Globus pallidus (tissue), 1 donor: ENCODE measurements at regions not wholly inside any gene's neighbourhood (a gene's known extent, or its start where the extent isn't known, plus 50 kb on each side); places are given as distances from the start of the nearest gene placed in this dataset.

Experiments used
- DNase-seq: peaks from one replicate; pipeline ENCODE4 v3.0.0-alpha.2; 2015; ENCODE audit warnings: low spot score

DNA sequence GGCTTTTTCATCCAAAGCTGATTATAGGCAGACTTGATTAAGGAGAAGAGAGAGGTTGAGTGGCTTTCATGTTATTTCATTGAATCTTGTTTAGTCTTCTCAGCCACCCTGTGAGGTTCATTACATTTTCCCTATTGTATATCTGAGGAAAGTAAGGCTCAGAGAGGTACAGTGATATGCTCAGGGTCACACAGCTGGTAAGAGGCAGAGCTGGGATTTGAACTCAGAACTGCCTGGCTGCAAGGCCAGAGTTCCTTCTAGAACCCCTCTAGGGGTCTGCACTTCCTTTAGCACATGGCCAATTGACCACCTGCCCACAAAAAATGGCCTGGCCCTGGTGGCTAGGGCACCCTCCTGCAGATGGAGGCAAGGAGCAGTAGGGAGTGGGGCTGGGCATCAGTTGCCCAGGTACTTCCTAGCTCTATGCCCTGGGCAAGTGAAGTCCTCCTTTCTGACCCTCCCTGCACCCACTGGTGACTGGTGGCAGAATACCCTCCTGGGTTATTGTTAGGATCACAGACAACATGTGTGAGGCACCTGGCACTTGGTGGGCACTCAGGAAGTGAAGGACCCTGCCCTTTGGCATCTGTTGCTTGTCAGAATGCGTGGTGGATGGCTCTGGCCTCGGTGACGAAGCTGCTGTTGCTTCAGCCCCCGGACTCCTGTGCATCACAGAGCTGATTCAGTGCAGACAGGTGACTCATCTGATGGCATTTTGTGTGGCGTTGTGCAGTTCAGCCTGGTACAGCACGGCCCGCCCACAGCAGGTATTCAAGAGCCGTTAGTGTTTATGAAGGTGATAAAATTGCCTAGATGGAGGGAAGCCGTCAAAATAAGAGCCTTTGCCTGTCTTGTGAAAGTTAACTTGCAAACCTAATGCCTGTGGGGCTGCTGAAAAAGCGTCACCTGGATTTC, 115.8 kb downstream of the SLC25A47 start:
- DNase-seq: no peak

DNA sequence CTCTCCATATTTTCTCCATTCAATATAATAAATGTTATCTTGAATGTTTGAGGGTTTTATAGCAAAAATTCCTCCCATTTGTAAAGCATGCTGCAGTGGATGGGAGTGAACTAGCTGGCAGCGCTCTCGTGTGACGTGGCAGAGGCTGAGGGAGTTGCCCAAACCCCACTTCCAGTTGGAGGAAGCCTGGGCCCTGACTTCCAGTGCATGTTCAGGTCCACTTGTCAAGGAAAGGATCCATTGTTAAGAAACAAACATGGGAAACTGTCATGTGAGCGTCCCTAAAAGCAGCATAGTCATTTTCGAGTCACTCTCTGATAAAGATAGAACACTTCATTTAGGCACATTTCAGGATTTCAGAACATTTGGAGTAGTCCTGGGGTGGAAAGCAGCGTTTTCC, 116.6 kb downstream of the SLC25A47 start:
- no peak for DNase-seq

DNA sequence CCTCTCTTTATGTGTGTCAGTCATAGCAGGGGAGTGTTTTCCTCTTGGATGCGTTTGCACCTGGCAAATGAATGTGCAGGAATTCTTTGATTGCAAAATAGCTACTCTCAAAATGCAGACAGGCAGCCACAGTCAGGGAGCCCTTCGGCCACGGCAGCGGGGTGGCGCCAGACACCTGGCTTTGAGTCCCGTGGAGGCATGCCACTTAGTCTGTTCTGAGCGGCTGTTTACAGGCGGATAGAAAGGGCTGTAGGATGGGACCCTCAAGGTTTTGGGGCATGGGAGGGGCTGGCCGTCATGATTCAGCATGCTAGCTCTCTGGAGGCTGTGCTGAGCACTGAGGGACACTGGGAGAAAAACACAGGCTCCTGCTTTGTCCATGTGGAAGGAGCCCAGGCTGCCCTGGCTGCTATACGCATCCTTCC, 117.1 kb downstream of the SLC25A47 start:
- peak; percentile 51 for DNase-seq

DNA sequence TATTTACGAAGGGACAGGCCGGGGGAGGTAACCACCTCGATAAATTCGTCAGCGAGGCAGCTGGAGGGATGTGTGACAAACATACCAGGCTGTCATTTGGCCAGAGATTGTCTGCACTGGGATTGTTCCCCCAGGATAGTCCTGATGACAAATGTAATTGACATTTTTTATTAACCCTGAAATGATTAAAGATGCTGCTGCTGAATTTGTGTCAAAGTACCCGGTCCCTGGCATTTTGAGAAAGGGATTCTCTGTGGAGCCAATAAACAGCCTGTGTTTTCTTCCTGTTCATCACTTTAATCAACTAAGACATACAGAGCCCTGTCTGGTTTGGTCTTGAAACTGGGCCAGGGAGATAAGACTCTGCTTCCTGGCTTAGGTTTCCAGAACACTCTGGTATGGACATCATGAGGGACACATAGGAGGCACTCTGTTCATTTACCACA, 117.6 kb downstream of the SLC25A47 start:
- DNase-seq: no peak

DNA sequence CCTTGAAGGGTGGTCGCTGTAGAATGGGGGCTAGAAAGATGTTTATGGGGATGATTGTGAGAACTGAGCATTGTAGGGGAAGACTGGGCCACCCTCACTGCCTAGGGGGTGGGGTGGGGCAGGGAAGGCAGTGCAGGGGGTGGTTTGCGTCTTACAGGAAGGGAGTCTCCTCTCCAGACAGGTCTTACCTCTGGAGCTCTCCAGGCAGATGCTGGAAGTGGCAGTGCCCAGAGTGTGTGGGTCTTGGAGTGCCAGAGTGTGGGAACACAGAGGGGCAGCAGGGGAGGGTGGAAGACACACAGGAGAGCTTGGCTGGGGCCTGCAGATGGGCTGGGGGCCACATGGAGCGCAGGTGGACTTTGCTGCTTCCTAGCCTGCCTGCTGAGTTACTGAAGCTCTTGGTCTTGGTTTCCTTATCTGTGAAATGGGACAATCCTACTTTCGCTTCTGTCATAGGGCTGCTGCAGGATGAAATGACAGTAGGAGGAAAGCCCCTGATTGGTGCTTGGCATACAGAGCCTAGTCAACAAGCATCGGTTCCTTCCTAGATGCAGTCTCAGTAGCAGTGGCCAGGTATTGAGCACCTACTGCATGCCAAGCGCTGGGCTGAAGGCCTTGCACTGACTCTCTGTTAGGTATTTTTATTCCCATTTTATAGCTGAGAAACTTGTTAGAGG, 118.3 kb downstream of the SLC25A47 start:
- DNase-seq: no peak

DNA sequence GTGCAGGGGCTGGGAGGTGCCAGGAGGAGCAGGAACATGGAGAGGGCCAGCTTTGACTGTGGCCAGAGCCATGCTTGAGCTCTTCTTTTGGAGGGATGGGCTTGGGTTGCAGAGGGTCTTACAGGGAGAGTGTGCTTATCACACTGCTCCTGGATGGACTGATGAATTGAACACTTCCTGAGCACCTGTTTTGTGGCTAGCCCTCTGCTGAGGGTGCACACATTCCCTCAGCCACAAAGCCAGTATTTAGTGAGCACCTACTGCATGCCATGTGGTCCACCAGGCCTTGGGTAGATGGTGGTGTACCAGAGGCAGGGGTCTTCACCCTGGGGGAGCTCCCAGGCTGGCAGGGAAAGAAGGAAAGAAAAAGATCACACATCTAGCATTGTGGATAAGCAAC, 118.9 kb downstream of the SLC25A47 start:
- DNase-seq: no peak

DNA sequence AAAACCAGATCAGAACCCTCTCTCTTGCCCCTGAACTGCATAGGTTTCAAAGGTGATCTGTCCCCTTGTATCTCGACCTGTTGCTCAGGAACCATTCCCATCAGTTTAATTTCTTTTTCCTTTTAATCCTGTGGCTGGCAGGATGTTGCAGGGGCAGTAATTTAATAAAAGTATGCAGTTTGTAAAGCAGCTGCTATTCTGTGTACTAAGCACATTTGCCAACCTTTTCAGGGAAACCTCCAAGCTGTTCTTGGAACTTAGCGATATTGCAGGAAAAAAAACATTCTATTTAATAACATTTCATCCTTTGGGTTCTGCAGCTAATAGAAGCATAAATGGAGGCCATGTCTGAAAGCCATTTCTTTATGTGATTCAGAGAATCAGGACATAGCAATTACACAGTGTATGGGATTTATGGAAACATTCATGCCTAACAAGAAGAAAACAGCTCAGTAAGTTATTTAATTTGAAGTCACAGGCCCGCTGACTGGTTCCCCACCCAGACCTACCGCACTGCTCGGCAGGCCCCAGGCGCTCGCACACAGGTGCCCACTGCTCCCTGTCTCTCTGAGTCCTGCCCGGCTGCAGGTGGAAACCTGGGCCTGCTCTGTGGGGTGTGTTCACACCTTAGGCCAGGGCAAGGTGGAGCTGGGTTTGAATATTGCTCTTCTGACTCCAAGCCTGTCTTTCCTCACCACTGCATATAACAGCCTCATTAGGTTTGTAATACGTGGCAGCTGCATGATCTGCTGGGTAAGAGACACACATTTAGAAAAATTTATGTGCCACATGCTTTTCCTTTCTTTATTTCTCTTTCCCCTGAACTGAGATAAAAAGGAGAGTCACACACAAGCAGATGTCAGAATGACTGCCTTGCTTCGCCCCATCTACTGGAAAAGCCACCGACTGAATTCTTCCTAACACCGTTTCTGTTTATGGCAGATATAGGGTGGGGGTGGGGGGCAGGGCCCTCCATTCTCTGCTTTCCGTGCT, 119.7 kb downstream of the SLC25A47 start:
- DNase-seq: no peak

DNA sequence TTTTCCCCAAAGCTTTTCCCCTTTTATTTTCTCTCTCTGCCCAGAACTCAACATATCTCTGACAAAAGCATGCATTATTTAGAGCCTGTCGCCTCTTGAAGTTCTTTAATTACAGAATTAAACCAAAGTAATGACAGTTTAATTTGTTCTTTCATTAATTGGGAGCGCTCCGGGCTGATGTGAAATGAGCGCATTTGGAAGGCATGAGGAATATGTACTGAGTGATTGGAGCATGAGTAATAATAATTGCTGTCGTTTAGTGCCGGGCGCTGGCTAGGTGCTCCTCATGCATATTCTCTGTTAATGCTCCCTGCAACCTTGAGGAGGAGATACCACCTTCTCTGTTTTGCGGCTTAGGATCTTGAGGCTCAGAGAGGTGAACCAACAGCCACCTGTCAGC, 120.5 kb downstream of the SLC25A47 start:
- no peak for DNase-seq

DNA sequence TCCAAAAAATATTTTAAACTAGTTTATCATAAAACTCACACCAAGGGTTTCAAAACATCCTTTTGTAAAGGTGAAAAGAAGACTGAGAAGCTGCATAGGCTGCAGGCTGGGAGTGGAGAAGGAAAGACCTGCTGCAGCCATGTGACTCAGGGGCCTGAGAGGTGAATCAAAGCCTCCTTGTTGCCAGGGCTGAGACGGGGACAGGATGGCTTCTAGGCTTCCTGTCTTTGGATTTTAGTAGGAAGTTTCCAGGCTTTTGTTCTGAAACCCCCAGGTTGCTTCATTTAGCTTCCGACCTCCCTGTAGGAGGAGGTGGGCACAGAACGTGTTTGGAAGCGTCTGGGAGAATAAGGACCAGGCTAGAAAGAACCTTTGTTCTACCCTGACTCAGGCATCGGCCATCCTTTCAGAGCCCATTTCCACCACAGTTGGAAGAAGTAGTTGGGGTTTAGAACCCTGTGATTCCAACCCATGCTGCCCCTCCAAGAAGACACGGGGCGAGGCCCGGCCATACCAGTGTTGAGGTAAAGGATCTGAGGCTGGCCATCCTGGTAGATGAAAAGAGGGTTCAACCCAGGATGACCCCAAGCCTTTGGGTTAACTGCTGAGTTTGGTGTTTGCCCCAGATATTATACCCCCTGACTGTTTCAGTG, 122.4 kb downstream of the SLC25A47 start:
- no peak for DNase-seq

DNA sequence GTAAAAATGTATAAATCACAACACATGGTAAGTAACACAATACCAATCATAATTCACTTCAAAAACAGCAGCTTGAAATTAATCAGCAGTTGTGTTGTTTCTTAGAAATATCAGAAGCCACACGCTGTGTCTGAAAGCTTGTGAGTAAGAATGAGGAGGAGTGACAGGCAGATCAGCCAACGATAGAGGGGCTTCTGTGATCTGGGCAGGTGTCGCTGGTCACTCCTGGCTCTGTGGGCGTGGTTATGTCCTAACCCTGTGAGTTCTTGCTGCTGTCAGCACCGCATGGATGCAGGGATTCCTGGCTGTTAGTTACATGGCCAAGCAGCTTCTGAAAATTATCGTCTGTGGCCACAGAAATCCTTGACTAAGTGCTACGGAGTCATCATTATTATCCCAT, 123.4 kb downstream of the SLC25A47 start:
- DNase-seq: no peak

DNA sequence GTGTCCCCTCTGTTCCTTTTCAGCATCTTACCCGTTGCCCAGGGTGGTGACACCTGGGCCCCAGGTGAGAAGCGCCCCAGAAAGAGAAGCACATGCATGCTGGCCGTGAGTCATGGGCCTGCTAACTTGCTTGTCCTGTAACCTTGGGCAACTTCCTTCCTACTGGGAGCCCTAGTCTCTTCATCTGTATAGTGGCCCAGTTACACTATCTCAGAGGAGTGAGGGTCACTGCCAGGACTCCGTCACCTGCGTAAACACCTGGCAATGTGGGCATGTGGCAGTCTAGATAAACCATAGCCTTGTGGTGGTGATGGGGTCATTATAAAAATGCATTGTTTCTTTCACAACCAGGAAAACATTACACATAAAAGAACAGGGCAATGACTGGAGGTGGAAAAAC, 125.2 kb downstream of the SLC25A47 start:
- DNase-seq: no peak

DNA sequence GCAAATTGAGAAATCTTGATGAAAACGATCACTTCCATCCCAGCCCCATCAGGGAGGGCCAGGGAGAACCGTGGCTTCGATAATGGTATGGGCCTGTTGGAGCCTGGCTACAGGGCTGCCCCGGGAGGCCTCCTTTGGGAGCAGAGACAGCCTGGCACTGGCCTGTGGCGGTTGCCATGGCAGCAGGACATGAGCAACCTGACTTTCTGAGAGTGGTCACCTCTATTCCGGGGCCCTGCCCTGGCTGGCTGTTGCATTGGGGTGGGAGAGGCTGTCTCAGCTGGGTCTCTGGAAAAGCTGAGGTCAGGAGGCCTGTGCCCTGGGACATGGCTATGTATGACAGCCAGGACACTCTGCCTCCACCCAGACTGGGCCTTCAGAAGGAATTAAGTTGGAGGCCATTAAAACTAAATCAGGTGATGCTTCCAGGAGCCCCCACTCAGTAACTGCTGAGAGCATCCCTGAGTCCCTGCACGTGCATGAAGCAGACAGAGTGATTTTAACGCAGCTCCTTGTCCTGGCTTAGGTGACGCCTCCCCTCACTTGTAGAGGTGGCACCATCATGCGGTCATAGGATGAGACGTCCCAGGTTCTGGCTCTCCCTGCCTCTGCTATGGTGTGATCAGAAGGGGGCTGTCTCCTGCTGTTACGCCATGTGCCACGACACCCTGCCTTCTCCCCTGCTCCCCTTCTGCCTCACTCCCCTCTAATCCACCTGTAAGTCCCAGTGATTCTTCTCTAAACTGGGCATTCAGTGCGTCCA, 126.3 kb downstream of the SLC25A47 start:
- DNase-seq: no peak

DNA sequence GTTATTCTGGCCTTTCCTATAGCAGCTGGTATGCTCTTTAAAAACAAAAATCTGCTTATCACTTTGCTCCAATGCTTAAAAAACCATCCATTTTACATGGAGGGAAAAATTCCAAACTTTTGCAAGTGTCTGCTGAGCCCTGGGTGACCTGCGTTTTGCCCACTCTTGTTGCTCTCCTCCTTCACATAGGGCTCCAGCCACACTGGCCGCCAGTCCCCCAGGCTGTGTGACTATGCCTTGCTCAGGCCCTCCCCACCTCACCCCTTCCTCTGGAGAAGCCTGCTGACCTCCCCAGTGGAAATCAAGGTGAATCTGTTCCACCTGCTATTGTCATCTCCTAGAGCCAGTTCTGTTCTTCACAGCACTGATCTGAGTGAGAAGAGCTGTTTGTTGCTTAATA, 126.9 kb downstream of the SLC25A47 start:
- DNase-seq: no peak

DNA sequence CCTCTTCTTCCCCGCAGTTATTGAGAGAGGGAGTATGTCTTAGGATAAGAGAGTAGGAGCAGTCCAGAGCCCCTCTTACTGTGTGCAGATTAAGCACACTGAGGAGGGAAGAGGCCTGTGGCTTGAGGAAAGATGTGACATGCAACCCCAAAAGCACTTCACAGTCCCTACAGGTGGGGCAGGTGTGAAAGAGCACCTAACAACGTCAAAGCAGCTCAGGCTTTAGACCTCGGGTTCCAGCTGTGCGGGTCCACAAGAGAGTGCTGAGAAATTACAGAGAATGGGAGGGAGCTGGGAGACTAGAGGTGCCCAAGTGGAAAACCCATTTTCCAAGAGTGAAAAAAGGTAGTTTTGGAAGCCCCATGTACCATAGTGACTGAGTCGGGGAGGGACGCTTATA, 127.6 kb downstream of the SLC25A47 start:
- no peak for DNase-seq

DNA sequence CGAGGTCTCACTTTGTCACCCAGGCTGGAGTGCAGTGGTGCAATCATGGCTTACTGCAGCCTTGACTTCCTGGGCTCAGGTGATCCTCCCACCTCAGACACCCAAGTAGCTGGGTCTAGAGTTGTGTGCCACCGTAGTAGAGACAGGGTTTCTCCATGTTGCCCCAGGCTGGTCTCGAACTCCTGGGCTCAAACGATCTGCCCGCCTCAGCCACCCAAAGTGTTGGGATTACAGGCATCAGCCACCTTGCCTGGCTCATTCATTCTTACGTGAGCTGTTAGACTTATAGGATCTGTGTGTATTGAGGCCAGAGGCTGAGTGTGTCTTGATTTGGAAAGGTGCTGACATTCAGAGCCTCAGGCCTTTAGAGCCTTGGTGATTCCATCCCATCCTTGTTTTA, 128.1 kb downstream of the SLC25A47 start:
- no peak for DNase-seq

DNA sequence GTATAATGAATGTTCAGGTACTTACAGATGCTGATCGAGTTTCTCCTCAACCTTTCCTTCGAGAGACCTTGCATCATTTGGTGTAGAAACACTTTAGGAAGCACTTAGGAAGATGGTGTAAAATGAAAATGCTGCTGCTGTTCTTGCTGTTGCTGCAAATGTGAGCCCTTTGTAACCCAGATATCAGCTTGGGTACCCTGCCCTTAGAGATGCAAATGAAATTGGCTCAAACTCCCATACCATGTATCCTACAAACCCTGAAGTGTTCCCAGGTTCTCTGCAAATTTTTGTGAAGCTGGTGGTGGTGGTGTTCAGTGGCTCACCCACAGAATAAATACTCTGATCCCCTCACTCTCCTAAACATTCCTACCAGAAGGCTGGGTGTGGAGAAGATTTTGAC, 130.8 kb downstream of the SLC25A47 start:
- DNase-seq: no peak

DNA sequence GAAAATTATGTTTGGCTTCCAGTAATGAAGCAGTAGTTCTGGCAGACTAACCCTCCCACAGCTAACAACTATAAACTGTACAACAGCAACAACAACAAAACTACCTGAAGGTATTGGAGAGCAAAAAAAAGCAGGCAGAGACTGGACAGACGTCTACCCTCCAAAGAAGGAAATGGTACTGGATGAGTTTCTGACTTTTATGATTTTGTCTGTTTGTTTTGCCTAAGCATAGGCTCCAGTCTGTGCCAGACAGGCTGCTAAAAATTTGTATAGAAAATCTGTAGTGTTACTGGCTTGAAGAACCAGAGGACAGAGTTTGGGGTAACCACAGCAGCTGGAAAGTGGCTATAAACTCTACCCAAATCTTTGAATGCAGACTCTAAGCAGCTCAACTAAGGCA, 131.3 kb downstream of the SLC25A47 start:
- no peak for DNase-seq

DNA sequence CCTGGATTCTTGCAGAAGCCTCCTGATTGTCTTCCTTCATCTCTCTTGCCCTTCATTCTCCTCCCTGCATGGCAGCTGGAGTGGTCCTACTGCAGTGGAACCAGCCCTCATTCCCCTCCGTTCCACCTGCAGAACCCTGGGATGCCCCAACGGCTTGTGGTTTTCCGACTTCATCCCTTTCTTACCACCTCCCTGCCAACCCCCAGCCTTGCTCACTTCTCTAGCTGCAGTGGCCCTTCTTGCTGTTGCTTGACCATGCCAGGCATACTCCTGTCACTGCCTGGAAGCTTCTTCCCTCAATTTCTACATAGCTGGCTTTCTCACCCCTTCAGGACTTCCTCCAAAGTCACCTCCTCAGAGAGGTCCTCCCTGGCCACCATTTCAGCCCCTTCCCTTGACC, 123.3 kb downstream of the BEGAIN start:
- DNase-seq: no peak

DNA sequence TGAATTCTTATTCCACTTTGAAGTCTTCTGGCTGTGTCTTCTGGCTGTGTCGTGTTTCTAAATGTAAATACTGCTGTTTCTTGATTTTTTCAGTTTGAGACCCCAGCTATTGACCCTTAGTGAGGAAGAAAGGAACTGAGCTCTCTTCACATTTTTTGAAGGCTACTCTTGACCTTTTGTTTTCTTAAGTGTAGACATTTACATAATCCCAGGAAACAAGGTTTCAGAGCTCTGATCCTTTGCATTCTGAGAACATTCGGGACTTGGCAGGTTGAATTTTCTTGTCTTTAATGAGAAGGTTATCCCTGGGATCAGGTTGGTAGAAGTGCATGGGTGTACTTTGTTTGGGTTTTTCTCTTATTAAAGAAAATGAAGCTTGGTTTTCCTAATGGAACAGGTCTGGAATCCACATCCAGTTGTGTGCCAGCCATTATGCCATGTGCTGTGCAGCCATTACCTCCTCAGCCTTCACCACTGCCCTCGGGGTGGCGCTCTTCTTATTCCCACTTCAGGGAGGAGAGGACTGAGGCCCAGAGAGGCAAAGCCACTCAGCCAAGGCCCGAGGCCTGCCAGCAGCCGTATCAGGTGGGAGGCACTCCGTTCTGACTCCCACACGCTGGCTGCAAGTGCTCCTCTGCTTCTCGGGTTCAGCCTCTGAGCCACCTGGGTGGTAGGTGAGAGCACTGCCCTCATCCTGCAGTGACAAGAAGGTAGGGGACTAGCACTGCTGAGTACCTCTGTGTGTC, 120.9 kb downstream of the BEGAIN start:
- no peak for DNase-seq
